COLO668 (cell line): ENCODE measurements at regions not wholly inside any gene's neighbourhood (a gene's known extent, or its start where the extent isn't known, plus 50 kb on each side); places are given as distances from the start of the nearest gene placed in this dataset.
"Not testable (repeated sequence)": the region's sequence is repeated elsewhere in the genome, so short reads cannot be mapped to it uniquely, and the experiment has no call there.

Experiments used
- DNase-seq: peaks from one replicate; lab custom pipeline; 2025; ENCODE audit not compliant: unreplicated experiment; lab: John Stamatoyannopoulos, UW

DNA sequence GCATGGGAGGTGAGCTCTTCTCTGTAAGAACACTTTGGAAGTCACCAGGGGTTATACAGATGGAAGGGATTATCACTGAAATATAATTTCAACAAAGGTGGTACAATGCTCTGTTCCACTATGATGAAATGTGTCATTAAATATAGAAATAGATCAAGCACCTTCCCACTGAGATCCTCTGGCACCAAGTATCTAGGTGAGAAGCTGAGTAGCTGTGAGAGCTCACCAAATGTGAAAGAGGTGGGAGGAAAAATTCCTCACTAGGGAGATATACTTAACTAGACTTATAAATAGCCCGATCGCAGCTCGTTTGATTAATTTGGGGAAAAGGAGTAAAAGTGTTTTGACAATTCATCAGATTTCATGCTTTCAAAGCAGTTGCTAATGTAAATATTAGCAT is 247.6 kb downstream of the SMAD2 start:
- DNase-seq: no peak

DNA sequence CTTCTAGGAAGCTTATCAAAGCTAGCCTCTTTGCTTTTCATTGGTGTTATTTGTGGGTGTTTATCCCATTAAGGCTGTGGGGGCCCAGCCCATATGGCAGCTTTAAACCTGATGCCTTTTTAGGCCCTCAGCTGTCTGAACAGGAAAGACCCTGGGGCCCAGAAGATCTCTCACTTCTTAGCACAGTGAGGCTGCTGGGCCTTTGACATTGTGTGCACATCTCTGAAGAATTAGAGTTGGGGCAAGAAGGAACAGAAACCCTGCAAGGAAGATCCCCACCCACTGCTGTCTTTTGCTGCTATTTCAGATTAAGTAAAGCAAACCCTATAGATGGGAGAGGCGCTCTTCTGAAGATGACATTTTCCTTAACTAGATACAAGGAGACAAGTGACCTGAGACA is 250.0 kb downstream of the SMAD2 start:
- DNase-seq: no peak

DNA sequence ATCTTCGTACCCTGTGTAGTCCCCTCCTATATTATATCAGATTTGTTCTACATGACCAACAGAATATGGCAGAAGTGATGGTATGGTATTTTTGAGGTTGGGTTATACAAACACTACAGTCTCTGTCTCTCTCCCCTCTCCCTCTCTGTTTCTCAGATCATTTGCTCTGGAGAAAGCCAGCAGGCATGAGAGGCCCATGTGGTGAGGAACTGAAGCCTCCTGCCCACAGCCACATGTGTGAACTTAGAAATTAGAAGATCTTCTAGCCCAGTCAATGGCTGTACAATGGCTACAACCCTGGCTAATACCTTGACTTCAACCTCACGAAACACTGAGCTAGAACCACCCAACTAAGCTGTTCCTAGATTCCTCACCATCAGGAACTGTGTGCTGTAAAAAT is 250.6 kb downstream of the SMAD2 start:
- no peak for DNase-seq

DNA sequence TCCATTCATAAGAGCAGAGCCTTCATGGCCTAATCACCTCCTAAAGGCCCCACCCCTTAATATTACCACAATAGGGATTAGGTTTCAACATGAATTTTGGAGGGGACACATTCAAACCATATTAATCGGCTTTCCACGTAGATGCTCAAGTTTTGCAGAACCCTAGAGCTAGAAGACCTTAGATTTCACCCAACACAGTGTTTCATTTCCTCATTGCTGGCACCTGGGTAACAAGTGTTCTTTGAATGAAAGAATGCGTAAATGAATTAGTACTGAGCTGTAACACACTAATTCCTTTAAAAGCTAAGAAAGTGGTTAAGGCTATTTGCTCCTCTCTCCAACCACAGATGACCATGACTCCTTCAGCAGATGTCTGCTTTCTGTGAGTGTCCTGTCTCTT is 252.5 kb downstream of the SMAD2 start:
- no peak for DNase-seq

DNA sequence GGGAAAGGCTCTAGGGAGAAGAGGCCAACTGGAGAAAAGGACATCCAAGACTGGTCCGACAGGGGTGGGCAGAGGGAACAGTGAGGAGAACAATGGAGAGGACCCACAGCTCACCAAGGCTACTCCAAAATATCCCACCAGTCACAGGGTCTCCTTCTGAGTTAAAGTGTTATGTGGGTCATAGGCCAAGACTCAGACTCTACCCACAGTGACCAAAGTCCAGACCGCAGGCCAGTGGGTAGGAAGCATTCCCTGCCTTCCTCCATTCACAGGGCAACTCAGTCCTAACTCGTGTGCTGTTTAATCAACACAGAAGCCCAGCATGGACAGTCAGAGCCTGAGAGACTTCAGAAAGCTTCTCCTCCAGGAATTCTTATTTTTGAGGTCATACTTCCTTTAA is 260.6 kb downstream of the SMAD2 start:
- DNase-seq: no peak

- no peak for DNase-seq
Measured at GRCh38 chr18:47658498-47658897, 272.0 kb downstream of the SMAD2 start.

DNA sequence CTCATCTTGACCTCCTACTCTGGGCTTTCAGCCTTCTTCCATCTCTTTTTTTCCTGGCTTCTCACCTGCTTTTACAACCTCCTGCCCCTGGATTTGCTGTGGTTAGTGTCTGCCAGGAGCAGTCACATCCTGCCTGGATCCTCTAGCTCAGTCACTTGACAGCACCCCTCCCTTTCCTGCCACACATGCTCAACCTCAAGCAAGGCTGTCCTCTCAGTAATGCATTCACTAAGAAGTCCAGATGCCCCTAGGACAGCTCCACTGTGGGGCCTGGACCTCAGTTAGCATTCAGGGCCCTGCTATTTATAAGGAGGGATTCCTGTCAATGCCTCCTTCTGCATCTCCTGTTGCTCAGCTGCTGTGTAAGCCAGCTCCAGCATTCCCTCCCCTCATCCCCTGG is 275.5 kb downstream of the SMAD2 start:
- DNase-seq: no peak

GRCh38 chr18:47644896-47645295 is 285.6 kb downstream of the SMAD2 start:
- DNase-seq: no peak

GRCh38 chr18:47637551-47637950 is 292.9 kb downstream of the SMAD2 start:
- DNase-seq: not testable (repeated sequence)

- DNase-seq: no peak
Measured at GRCh38 chr18:47635416-47635815, 295.0 kb downstream of the SMAD2 start.

DNA sequence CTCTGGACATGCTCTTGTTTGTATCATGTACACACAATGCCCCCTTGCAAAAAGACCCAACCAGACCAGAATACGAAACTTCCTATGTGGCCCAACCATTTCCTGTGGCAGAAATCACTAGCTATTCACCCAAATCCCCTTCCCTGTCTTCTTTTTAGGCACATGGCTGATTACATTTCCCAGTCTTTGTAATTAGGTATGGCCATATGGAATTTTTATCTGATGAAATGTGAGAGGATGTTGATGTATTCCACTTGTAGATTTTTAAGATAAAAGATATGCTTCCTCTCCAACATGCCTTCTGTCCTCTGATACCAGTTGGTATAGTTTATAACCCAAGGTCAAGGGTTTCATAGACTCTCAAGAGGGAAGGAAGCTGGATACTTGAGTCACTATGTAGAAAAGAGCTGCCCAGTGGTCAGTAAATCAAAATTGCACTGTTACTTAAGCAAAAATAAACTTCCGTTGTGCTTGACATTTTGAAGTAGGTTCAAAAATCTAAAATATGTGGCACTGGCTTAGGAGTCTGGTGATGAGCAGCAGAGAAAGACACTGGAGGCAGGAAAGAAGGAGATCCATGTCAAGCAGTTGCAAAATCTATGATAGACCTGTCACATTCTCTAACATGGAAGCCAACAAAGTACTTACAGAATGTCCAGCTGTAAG is 297.4 kb downstream of the SMAD2 start:
- DNase-seq: no peak

DNA sequence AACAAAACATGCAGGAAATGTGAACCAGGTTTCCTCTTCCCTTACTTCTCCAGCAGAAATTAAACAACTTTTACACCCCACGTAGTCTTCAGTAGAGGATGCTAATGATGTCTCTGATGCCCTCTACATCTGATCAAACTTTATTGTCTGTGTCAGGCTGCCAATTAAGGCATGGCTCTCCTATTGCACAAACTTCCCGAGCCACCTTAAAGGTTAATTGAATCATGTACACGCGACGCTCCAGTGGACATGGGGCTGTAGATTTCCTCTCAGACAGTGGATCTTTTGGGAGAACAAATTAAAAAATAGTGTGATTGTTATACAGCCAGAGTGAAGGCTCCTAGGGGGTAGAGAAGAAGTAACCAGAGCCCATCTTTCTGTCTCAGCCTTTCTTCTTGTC is 301.6 kb downstream of the SMAD2 start:
- DNase-seq: no peak

- no peak for DNase-seq
Measured at GRCh38 chr18:47628240-47628781, 302.1 kb downstream of the SMAD2 start.

- DNase-seq: no peak
Measured at GRCh38 chr18:47627030-47627429, 303.4 kb downstream of the SMAD2 start.

- DNase-seq: no peak
Measured at GRCh38 chr18:47619771-47620448, 310.5 kb downstream of the SMAD2 start.

DNA sequence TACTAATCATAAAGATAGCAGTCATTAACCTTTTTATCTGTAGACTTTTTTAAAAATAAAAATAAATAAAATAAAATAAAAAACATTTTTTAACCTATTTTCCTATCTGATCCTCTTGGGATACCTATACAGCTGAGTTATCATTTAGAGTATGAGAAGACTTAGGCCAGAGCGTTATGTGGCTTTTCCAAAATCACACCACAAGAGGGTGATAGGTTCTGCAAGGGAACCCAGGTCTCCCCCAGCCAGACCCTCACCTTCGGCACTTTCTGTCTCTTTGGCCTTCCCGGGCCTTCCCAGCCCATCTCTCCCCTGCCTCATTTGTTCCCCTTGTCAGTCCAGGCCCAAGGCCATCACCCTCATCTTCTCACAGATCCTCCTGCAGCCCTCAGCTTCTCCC is 311.7 kb downstream of the SMAD2 start:
- no peak for DNase-seq

DNA sequence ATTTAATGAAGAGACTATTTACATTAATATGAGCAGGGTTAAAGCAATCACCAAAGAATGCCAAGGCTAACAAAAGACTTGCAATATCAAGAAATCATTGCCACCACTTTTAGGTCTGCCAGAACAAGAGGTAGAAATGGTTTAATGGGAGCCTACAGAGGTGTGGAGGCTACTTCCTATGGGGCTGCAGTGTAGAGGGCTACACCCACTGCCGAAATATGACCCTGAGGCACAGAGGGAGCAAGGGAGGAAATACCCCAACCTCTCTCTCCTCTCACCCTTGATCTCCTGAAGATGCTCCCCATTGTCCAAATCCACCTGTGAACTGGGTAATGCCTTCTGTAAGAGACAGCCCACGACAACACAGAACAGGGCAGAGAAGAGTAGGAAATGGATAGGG is 315.4 kb downstream of the SMAD2 start:
- DNase-seq: no peak

- no peak for DNase-seq
Measured at GRCh38 chr18:47613929-47614328, 316.5 kb downstream of the SMAD2 start.

- DNase-seq: no peak
Measured at GRCh38 chr18:47611649-47612048, 318.8 kb downstream of the SMAD2 start.

- DNase-seq: no peak
Measured at GRCh38 chr18:47606526-47606925, 323.9 kb downstream of the SMAD2 start.

GRCh38 chr18:47605093-47605492 is 325.4 kb downstream of the SMAD2 start:
- no peak for DNase-seq

DNA sequence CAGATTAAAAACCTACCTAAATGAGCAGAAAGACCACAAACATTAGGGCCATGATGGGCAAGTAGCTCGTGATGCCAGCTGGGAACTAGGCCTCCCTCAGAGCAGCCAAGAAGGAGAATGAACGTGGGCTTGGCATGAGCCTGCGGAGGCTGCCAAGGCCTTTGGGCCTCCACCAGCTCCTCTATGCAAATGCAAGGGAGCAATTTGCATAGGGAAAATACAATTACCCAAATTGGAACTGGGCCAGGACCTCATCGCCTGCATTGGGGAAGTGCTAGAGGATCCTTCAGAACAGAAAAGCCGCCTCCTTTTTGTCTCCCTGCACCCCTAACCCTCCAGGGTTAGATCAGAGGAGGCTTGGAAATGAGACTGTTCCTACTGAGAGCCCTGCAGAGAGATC is 326.4 kb downstream of the SMAD2 start:
- DNase-seq: no peak

GRCh38 chr18:47603158-47603557 is 327.3 kb downstream of the SMAD2 start:
- no peak for DNase-seq
